Stomach (tissue), 8 donors: ENCODE measurements at regions not wholly inside any gene's neighbourhood (a gene's known extent, or its start where the extent isn't known, plus 50 kb on each side); places are given as distances from the start of the nearest gene placed in this dataset.

Experiments
- DNase-seq, 2 donors: peaks; one replicate each; pipeline versions ENCODE4 v3.0.0 to v3.0.0-alpha.2; 2013 to 2019
- H3K27ac ChIP-seq, 5 donors: fragments of 200-600 bp in 4 of 5; sonication (generic) in 4 of 5; one replicate each; pipeline ENCODE4 v1.5.1; 2013 to 2019; ENCODE audit warnings: mild to moderate bottlenecking in 1 of 5, moderate library complexity in 1 of 5
- H3K27me3 ChIP-seq, 3 donors: fragments of 200-600 bp; sonication (generic); one replicate each; pipeline ENCODE4 v1.5.1; 2017 to 2019; ENCODE audit warnings: mixed run types in 1 of 3
- H3K36me3 ChIP-seq, 4 donors: fragments of 200-600 bp; sonication (generic); 1 replicate in 3 of 4; 2 replicates in 1 of 4; pipeline ENCODE4 v1.5.1; 2016 to 2019
- H3K4me1 ChIP-seq, 4 donors: fragments of 200-600 bp; sonication (generic); one replicate each; pipeline ENCODE4 v1.5.1; 2016 to 2019
- H3K4me3 ChIP-seq, 4 donors: fragments of 200-600 bp; sonication (generic) in 3 of 4; one replicate each; pipeline ENCODE4 v1.5.1; 2016 to 2019; ENCODE audit warnings: mild to moderate bottlenecking in 1 of 4
- H3K9me3 ChIP-seq, 4 donors: fragments of 200-600 bp; sonication (generic); one replicate each; pipeline ENCODE4 v1.5.1; 2016 to 2019
- EP300 ChIP-seq: sonication (generic); formaldehyde crosslinking; IDR thresholded peaks from one replicate; pipeline ENCODE4 v1.6.1; 2017; ENCODE audit warnings: antibody characterized with exemption
- POLR2A ChIP-seq, 4 donors: fragments of 450-650 bp; IDR thresholded peaks; one replicate each; pipeline ENCODE4 v1.6.1; 2016; ENCODE audit warnings: antibody characterized with exemption in 4 of 4, control low read depth in 2 of 4, mild to moderate bottlenecking in 1 of 4, moderate library complexity in 1 of 4
- POLR2AphosphoS5 ChIP-seq, 3 donors: sonication (generic); formaldehyde crosslinking; IDR thresholded peaks; one replicate each; pipeline ENCODE4 v1.6.1; 2016; ENCODE audit warnings: antibody characterized with exemption in 3 of 3
- WGBS, 5 donors: extraction: QIAGEN DNeasy Blood & Tissue Kit in 3 of 5; methylation state at CpG; one replicate each; pipeline versions ENCODE4 v1.1.5 to v1.1.7; 2013 to 2018; 5-methylcytosine and 5-hydroxymethylcytosine counted together
- intact Hi-C: fragments of 100-400 bp; cut with DNase I; formaldehyde crosslinking; loops from one replicate; pipeline ENCODE4 v1.15.1; 2023; ENCODE audit warnings: low total_unique reads
- TF ChIP-seq, protein P1 (sequence below), 7 experiments: fragments of 450-650 bp in 4 of 7; fragments of 200-600 bp in 3 of 7; sonication (generic) in 3 of 7; IDR thresholded peaks; one replicate each; pipeline ENCODE4 v1.5.1; 2016 to 2019; ENCODE audit warnings: antibody characterized with exemption in 7 of 7, control low read depth in 2 of 7, mild to moderate bottlenecking in 1 of 7
- donor health status: healthy with polysubstance abuse.
- donor health status: Bipolar disorder and iron deficiency.
- donor health status: healthy.

DNA sequence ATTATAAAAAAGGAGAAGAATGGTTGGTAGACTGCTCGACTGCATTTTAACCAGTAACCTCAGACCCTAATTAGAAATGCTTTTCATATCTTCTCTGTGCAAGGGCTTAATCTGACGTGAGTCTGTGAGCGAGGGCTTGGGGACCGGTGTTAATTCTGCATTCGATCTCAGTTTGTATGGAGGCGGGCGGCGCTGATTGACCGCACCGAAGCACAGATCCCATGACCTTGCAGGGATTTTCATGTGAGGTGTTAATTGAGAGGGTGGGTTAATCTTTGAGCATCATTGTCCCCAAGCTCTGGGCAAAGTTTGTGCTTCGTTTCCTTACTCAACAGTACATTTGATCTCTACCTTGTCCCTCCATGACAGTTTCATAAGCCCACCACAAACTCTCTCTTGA, 250.9 kb downstream of the NR2F2 start:
- Histone ChIP-seq H3K36me3 (no peaks in the 10 kb centered on the region), H3K27ac (no peak overlapping the region), H3K4me3 (no peak overlapping the region), H3K27me3 (no peaks in the 10 kb centered on the region), H3K9me3 (no peaks in the 10 kb centered on the region), H3K4me1 (peaks cover 0 to 8% (median 0%) of the 10 kb centered on the region in 4 donors)
- intact Hi-C loops, result no loop called here
- 94 to 96% (median 94%) methylated on average over 11 of the region's 11 CpGs for WGBS, 5 donors
- no peak for DNase-seq
- no peak for TF ChIP-seq EP300
- no peak for TF ChIP-seq POLR2AphosphoS5 (IDR thresholded peaks at IDR 0.05)
- TF ChIP-seq POLR2A (IDR thresholded peaks at IDR 0.05), result no peak
- TF ChIP-seq, protein P1, sequence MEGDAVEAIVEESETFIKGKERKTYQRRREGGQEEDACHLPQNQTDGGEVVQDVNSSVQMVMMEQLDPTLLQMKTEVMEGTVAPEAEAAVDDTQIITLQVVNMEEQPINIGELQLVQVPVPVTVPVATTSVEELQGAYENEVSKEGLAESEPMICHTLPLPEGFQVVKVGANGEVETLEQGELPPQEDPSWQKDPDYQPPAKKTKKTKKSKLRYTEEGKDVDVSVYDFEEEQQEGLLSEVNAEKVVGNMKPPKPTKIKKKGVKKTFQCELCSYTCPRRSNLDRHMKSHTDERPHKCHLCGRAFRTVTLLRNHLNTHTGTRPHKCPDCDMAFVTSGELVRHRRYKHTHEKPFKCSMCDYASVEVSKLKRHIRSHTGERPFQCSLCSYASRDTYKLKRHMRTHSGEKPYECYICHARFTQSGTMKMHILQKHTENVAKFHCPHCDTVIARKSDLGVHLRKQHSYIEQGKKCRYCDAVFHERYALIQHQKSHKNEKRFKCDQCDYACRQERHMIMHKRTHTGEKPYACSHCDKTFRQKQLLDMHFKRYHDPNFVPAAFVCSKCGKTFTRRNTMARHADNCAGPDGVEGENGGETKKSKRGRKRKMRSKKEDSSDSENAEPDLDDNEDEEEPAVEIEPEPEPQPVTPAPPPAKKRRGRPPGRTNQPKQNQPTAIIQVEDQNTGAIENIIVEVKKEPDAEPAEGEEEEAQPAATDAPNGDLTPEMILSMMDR (IDR thresholded peaks at IDR 0.05), result no peak

DNA sequence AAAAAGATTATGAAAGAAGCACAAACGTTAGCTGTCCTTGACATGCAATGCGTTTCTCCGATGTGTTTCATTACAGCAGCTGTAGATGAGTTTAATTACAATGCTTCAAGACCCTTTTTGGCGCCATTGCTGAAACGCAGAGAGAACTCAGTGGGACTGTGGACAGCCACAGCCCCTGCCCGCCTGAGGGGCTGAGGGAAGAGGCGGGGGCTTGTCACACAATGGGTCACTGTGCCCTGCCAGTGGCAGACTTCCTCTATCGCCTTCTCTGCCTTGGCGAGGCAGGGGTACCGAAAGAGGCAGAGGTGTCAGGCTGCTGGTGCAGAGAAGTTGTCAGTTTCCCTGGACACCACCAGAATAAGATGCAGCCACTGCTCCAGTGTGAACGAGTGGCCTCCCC, 252.0 kb downstream of the NR2F2 start:
- DNase-seq, result no peak
- H3K36me3 ChIP-seq, result no peaks in the 10 kb centered on the region
- TF ChIP-seq, protein P1 (IDR thresholded peaks at IDR 0.05), result no peak
- no peak for TF ChIP-seq POLR2A (IDR thresholded peaks at IDR 0.05)
- no peak for TF ChIP-seq EP300
- TF ChIP-seq POLR2AphosphoS5 (IDR thresholded peaks at IDR 0.05), result no peak
- no peak overlapping the region for H3K4me3 ChIP-seq
- H3K27ac ChIP-seq, result no peak overlapping the region
- H3K9me3 ChIP-seq, result no peaks in the 10 kb centered on the region
- 72 to 95% (median 87%) methylated on average over 11 of the region's 11 CpGs for WGBS, 5 donors
- peaks cover 0 to 8% (median 0%) of the 10 kb centered on the region in 4 donors for H3K4me1 ChIP-seq
- H3K27me3 ChIP-seq, result no peaks in the 10 kb centered on the region
- intact Hi-C loops, result no loop called here

DNA sequence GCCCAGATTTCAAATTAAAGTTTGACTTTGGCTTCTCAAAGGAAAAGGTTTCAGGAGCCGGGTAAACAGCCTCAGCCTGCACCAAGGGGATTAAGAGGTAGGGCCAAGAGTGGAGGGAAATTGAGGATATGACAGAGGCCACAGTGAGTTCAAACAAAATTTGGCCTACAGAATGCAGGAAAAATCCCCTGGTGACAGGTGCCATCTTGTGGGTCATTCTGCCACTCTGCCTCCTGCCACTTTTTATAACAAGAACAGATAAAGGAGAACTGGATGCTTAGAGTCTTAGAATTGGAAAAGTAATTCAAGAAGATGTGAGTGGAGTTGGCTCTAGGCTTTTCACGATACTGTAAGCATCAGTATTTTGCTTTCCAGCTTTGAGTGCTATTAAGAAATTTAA, 253.2 kb downstream of the NR2F2 start:
- H3K27ac ChIP-seq, result no peak overlapping the region
- H3K9me3 ChIP-seq, result no peaks in the 10 kb centered on the region
- intact Hi-C loops, result no loop called here
- TF ChIP-seq, protein P1 (IDR thresholded peaks at IDR 0.05), result peak in 3 of 7 experiments; percentile 8 to 29 (median 12)
- TF ChIP-seq POLR2A (IDR thresholded peaks at IDR 0.05), result no peak
- no peak overlapping the region for H3K4me3 ChIP-seq
- H3K4me1 ChIP-seq, result peaks cover 0 to 8% (median 0%) of the 10 kb centered on the region in 4 donors
- no peaks in the 10 kb centered on the region for H3K36me3 ChIP-seq
- WGBS, 5 donors, result 69 to 74% (median 71%) methylated on average over 2 of the region's 2 CpGs
- no peaks in the 10 kb centered on the region for H3K27me3 ChIP-seq
- DNase-seq, result peak; percentile 22 to 28

DNA sequence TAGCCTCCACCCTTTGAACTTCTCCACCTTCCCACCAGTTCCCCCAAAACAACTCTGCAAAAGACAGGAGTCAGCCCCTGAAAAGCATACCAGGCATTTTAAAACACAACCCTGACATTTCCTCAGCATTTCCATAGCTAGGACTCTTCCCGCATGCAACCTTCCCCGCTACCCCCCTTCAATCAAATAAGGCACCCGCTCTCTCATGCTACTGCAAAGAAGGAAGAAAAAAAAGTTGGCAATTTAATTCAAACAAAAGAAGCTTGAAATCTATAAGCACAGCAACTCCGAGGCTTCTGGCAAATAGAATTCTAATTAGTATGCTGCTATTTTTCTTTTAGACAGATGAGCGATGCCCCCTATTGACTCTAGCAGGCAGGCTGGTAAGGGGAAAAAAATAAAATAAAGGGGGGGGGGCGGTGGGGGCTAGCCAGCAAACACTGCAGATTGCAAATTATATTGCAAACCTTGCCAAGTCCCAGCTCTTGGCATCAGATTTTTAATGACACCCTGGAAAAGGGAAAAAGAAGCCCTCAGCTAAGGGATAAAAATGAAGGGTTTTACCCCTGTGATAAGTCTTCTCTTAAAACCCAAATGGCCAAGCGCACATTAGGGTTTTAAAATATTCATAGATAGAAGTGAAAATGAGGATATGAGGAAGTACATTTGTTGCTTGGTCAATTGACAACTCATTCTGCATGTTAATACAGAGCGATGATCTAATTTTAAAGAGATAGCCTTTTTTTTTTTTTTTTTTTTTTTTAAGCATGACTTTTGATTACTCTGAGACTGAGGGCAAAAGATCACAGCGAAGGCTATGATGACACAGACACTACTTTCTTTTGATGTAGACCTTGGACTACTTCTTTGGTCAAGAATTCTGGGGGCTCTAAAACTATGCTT, 255.2 kb downstream of the NR2F2 start:
- WGBS, 5 donors, result 35 to 42% (median 39%) methylated on average over 9 of the region's 9 CpGs
- Histone ChIP-seq H3K9me3 (no peaks in the 10 kb centered on the region), H3K4me1 (peaks cover 0 to 8% (median 0%) of the 10 kb centered on the region in 4 donors), H3K36me3 (no peaks in the 10 kb centered on the region), H3K27ac (no peak overlapping the region), H3K27me3 (no peaks in the 10 kb centered on the region), H3K4me3 (no peak overlapping the region)
- intact Hi-C loops, result no loop called here
- TF ChIP-seq POLR2AphosphoS5 (IDR thresholded peaks at IDR 0.05) (no peak), EP300 (no peak)
- TF ChIP-seq, protein P1 (IDR thresholded peaks at IDR 0.05), result peak in 3 of 7 experiments; percentile 17 to 35 (median 18)
- DNase-seq, result peak in 1 of 2 donors; percentile 40
